SK-N-SH treated with all-trans-retinoic acid at 6 μM for 48 hours (cell line): ENCODE measurements at regions not wholly inside any gene's neighbourhood (a gene's known extent, or its start where the extent isn't known, plus 50 kb on each side); places are given as distances from the start of the nearest gene placed in this dataset.

Experiments used
- ATAC-seq: fragments of 200-7000 bp; cut with Tn5 transposase; 3 replicates; pipeline ENCODE4 v1.9.1; 2020; ENCODE audit warnings: mild to moderate bottlenecking, moderate library complexity
- ARNTL ChIP-seq: fragments of 450-650 bp; formaldehyde crosslinking; IDR thresholded peaks from 2 replicates; pipeline ENCODE4 v1.5.0; 2020; ENCODE audit warnings: low read depth, mild to moderate bottlenecking, moderate library complexity, borderline replicate concordance
- BACH2 ChIP-seq: fragments of 250-450 bp; sonication (Bioruptor Pico); IDR thresholded peaks from 2 replicates; pipeline ENCODE4 v1.9.0; 2021; ENCODE audit warnings: mild to moderate bottlenecking, borderline replicate concordance
- CREB5 ChIP-seq: fragments of 250-450 bp; sonication (Bioruptor Pico); IDR thresholded peaks from 2 replicates; pipeline ENCODE4 v1.5.1; 2020; ENCODE audit warnings: low read depth, mild to moderate bottlenecking, moderate library complexity
- CSDC2 ChIP-seq: fragments of 250-450 bp; sonication (Bioruptor Pico); IDR thresholded peaks from 2 replicates; pipeline ENCODE4 v1.5.0; 2020; ENCODE audit warnings: mild to moderate bottlenecking, moderate library complexity
- ESRRG ChIP-seq: fragments of 250-450 bp; sonication (Bioruptor Pico); IDR thresholded peaks from 2 replicates; pipeline ENCODE4 v1.6.1; 2021; ENCODE audit warnings: mild to moderate bottlenecking
- GLIS3 ChIP-seq: fragments of 250-450 bp; sonication (Bioruptor Pico); IDR thresholded peaks from 2 replicates; pipeline ENCODE4 v1.5.0; 2020; ENCODE audit warnings: mild to moderate bottlenecking, moderate library complexity
- ISL1 ChIP-seq: fragments of 250-450 bp; sonication (Bioruptor Pico); IDR thresholded peaks from 2 replicates; pipeline ENCODE4 v2.1.2; 2022; ENCODE audit warnings: mild to moderate bottlenecking, moderate library complexity
- OSR1 ChIP-seq: fragments of 250-450 bp; sonication (Bioruptor Pico); IDR thresholded peaks from 2 replicates; pipeline ENCODE4 v1.8.0; 2022; ENCODE audit warnings: moderate library complexity, mild to moderate bottlenecking, inconsistent platforms
- POU6F1 ChIP-seq: fragments of 250-450 bp; sonication (Bioruptor Pico); IDR thresholded peaks from 2 replicates; pipeline ENCODE4 v1.8.0; 2021; ENCODE audit warnings: low read depth, mild to moderate bottlenecking, moderate library complexity, borderline replicate concordance
- PPARA ChIP-seq: fragments of 250-450 bp; sonication (Bioruptor Pico); IDR thresholded peaks from 2 replicates; pipeline ENCODE4 v1.5.0; 2020; ENCODE audit warnings: mild to moderate bottlenecking, borderline replicate concordance
- RARB ChIP-seq: fragments of 250-450 bp; sonication (Bioruptor Pico); IDR thresholded peaks from 2 replicates; pipeline ENCODE4 v1.8.0; 2021; ENCODE audit warnings: mild to moderate bottlenecking, moderate library complexity
- SNAI2 ChIP-seq: fragments of 250-450 bp; sonication (Bioruptor Pico); IDR thresholded peaks from 2 replicates; pipeline ENCODE4 v1.5.0; 2020; ENCODE audit warnings: mild to moderate bottlenecking, moderate library complexity
- TCF4 ChIP-seq: fragments of 250-450 bp; sonication (Bioruptor Pico); IDR thresholded peaks from 2 replicates; pipeline ENCODE4 v1.8.0; 2021; ENCODE audit warnings: mild to moderate bottlenecking, moderate library complexity, borderline replicate concordance
- TOX ChIP-seq: fragments of 250-450 bp; sonication (Bioruptor Pico); IDR thresholded peaks from 2 replicates; pipeline ENCODE4 v1.8.0; 2021; ENCODE audit warnings: mild to moderate bottlenecking, moderate library complexity, borderline replicate concordance
- ZC3H10 ChIP-seq: fragments of 250-450 bp; sonication (Bioruptor Pico); IDR thresholded peaks from 2 replicates; pipeline ENCODE4 v1.5.1; 2021; ENCODE audit warnings: mild to moderate bottlenecking, moderate library complexity
- ZFP3 ChIP-seq: fragments of 250-450 bp; sonication (Bioruptor Pico); IDR thresholded peaks from 2 replicates; pipeline ENCODE4 v1.5.0; 2020; ENCODE audit warnings: mild to moderate bottlenecking, moderate library complexity
- ZFP30 ChIP-seq: fragments of 450-650 bp; formaldehyde crosslinking; IDR thresholded peaks from 2 replicates; pipeline ENCODE4 v1.5.0; 2022; ENCODE audit warnings: mild to moderate bottlenecking, moderate library complexity
- ZNF565 ChIP-seq: fragments of 450-650 bp; formaldehyde crosslinking; conservative IDR thresholded peaks from 2 replicates; pipeline ENCODE4 v1.5.0; 2020; ENCODE audit warnings: low read depth, mild to moderate bottlenecking, moderate library complexity
- ZNF70 ChIP-seq: fragments of 450-650 bp; formaldehyde crosslinking; IDR thresholded peaks from 2 replicates; pipeline ENCODE4 v1.5.0; 2020; ENCODE audit warnings: mild to moderate bottlenecking, moderate library complexity
- ZNF8 ChIP-seq: fragments of 450-650 bp; formaldehyde crosslinking; IDR thresholded peaks from 2 replicates; pipeline ENCODE4 v1.5.0; 2020; ENCODE audit warnings: mild to moderate bottlenecking, moderate library complexity
- TF ChIP-seq, protein P1 (sequence below): fragments of 250-450 bp; sonication (Bioruptor Pico); IDR thresholded peaks from 2 replicates; pipeline ENCODE4 v1.5.0; 2020; ENCODE audit warnings: mild to moderate bottlenecking, moderate library complexity
- TF ChIP-seq, protein P2 (sequence below): fragments of 250-450 bp; sonication (Bioruptor Pico); IDR thresholded peaks from 2 replicates; pipeline ENCODE4 v1.8.0; 2020; ENCODE audit warnings: mild to moderate bottlenecking, moderate library complexity, borderline replicate concordance
- TF ChIP-seq, protein P3 (sequence below): fragments of 250-450 bp; sonication (Bioruptor Pico); IDR thresholded peaks from 2 replicates; pipeline ENCODE4 v1.5.1; 2021; ENCODE audit warnings: mild to moderate bottlenecking, moderate library complexity

- TF ChIP-seq ARNTL (CRISPR knock-in tag), result no peak
- no peak for TF ChIP-seq CREB5
Observed at GRCh38 chrX:3407781-3408180, 61.3 kb upstream of the MXRA5 start (continued).

GRCh38 chrX:3407121-3407520, 60.7 kb upstream of the MXRA5 start:
- no peak for ATAC-seq
- TF ChIP-seq ZFP30 (CRISPR knock-in tag) (no peak), ISL1 (CRISPR knock-in tag) (no peak), ARNTL (CRISPR knock-in tag) (no peak), BACH2 (CRISPR knock-in tag) (no peak), CREB5 (no peak), GLIS3 (no peak), ZC3H10 (CRISPR knock-in tag) (no peak), POU6F1 (CRISPR knock-in tag) (no peak), RARB (CRISPR knock-in tag) (no peak), OSR1 (no peak), ZNF8 (CRISPR knock-in tag) (no peak), TOX (CRISPR knock-in tag) (no peak), ESRRG (no peak), ZFP3 (no peak), TCF4 (CRISPR knock-in tag) (no peak), CSDC2 (CRISPR knock-in tag) (no peak)
- TF ChIP-seq, protein P1, sequence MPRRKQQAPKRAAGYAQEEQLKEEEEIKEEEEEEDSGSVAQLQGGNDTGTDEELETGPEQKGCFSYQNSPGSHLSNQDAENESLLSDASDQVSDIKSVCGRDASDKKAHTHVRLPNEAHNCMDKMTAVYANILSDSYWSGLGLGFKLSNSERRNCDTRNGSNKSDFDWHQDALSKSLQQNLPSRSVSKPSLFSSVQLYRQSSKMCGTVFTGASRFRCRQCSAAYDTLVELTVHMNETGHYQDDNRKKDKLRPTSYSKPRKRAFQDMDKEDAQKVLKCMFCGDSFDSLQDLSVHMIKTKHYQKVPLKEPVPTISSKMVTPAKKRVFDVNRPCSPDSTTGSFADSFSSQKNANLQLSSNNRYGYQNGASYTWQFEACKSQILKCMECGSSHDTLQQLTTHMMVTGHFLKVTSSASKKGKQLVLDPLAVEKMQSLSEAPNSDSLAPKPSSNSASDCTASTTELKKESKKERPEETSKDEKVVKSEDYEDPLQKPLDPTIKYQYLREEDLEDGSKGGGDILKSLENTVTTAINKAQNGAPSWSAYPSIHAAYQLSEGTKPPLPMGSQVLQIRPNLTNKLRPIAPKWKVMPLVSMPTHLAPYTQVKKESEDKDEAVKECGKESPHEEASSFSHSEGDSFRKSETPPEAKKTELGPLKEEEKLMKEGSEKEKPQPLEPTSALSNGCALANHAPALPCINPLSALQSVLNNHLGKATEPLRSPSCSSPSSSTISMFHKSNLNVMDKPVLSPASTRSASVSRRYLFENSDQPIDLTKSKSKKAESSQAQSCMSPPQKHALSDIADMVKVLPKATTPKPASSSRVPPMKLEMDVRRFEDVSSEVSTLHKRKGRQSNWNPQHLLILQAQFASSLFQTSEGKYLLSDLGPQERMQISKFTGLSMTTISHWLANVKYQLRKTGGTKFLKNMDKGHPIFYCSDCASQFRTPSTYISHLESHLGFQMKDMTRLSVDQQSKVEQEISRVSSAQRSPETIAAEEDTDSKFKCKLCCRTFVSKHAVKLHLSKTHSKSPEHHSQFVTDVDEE, result no peak
- TF ChIP-seq, protein P2, sequence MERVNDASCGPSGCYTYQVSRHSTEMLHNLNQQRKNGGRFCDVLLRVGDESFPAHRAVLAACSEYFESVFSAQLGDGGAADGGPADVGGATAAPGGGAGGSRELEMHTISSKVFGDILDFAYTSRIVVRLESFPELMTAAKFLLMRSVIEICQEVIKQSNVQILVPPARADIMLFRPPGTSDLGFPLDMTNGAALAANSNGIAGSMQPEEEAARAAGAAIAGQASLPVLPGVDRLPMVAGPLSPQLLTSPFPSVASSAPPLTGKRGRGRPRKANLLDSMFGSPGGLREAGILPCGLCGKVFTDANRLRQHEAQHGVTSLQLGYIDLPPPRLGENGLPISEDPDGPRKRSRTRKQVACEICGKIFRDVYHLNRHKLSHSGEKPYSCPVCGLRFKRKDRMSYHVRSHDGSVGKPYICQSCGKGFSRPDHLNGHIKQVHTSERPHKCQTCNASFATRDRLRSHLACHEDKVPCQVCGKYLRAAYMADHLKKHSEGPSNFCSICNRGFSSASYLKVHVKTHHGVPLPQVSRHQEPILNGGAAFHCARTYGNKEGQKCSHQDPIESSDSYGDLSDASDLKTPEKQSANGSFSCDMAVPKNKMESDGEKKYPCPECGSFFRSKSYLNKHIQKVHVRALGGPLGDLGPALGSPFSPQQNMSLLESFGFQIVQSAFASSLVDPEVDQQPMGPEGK, result no peak
- TF ChIP-seq, protein P3, sequence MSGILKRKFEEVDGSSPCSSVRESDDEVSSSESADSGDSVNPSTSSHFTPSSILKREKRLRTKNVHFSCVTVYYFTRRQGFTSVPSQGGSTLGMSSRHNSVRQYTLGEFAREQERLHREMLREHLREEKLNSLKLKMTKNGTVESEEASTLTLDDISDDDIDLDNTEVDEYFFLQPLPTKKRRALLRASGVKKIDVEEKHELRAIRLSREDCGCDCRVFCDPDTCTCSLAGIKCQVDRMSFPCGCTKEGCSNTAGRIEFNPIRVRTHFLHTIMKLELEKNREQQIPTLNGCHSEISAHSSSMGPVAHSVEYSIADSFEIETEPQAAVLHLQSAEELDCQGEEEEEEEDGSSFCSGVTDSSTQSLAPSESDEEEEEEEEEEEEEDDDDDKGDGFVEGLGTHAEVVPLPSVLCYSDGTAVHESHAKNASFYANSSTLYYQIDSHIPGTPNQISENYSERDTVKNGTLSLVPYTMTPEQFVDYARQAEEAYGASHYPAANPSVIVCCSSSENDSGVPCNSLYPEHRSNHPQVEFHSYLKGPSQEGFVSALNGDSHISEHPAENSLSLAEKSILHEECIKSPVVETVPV (CRISPR knock-in tag), result no peak

- no peak for ATAC-seq
- TF ChIP-seq TOX (CRISPR knock-in tag) (no peak), ZFP3 (no peak), ZNF565 (CRISPR knock-in tag) (no peak), OSR1 (no peak), ARNTL (CRISPR knock-in tag) (no peak), CREB5 (no peak), SNAI2 (CRISPR knock-in tag) (no peak), TCF4 (CRISPR knock-in tag) (no peak), ISL1 (CRISPR knock-in tag) (no peak), ESRRG (no peak), ZNF70 (CRISPR knock-in tag) (no peak), PPARA (CRISPR knock-in tag) (no peak), RARB (CRISPR knock-in tag) (no peak), GLIS3 (no peak)
- TF ChIP-seq, protein P3 (CRISPR knock-in tag), result no peak
- TF ChIP-seq, protein P2, result no peak
Observed at GRCh38 chrX:3403748-3404147, 57.3 kb upstream of the MXRA5 start.
